Mucosa of rectum (tissue), 2 donors: ENCODE measurements at regions not wholly inside any gene's neighbourhood (a gene's known extent, or its start where the extent isn't known, plus 50 kb on each side); places are given as distances from the start of the nearest gene placed in this dataset.
"Not testable (repeated sequence)": the region's sequence is repeated elsewhere in the genome, so short reads cannot be mapped to it uniquely, and the experiment has no call there.

Experiments
- H3K27ac ChIP-seq, 2 donors: one replicate each; pipeline ENCODE4 v1.7.0; 2013; ENCODE audit warnings: inconsistent platforms in 2 of 2, low read depth in 2 of 2, low read length in 2 of 2
- H3K27me3 ChIP-seq, 2 donors: one replicate each; pipeline ENCODE4 v1.7.0; 2013; ENCODE audit warnings: low read length in 2 of 2; ENCODE audit not compliant: control insufficient read depth in 2 of 2, insufficient read depth in 2 of 2
- H3K36me3 ChIP-seq, 2 donors: one replicate each; pipeline ENCODE4 v1.7.0; 2013; ENCODE audit warnings: low read length in 2 of 2; ENCODE audit not compliant: control insufficient read depth in 2 of 2, insufficient read depth in 2 of 2
- H3K4me1 ChIP-seq, 2 donors: one replicate each; pipeline ENCODE4 v1.7.0; 2013; ENCODE audit warnings: low read length in 2 of 2, mild to moderate bottlenecking in 1 of 2; ENCODE audit not compliant: control insufficient read depth in 2 of 2, insufficient read depth in 2 of 2
- H3K4me3 ChIP-seq, 2 donors: one replicate each; pipeline ENCODE4 v1.7.0; 2013; ENCODE audit warnings: low read length in 2 of 2
- H3K9ac ChIP-seq, 2 donors: one replicate each; pipeline ENCODE4 v1.7.0; 2013; ENCODE audit warnings: low read length in 2 of 2, low read depth in 1 of 2, mild to moderate bottlenecking in 1 of 2
- H3K9me3 ChIP-seq, 2 donors: one replicate each; pipeline ENCODE4 v1.7.0; 2013; ENCODE audit warnings: low read length in 2 of 2; ENCODE audit not compliant: control insufficient read depth in 2 of 2
- donor health status: healthy.
- donor health status: Normal muscosa, but diverticular disease.

DNA sequence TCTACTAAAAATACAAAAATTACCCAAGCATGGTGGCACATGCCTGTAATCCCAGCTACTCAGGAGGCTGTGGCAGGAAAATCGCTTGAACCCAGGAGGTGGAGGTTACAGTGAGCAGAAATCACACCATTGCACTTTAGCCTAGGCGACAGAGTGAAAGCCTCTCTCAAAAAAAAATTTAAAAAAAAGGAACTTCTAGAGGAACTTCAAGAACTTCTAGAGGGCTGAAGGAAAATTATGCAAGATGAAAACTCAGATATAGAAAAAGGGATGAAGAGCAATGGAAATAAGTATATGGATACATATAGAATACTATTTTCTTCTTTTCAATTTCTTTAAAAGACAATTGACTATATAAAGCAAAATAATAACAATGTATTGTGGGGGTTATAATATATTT lies 51.2 kb upstream of the PRR5 start:
- no peaks in the 10 kb centered on the region for H3K9me3 ChIP-seq
- H3K4me3 ChIP-seq = no peak overlapping the region
- no peaks in the 10 kb centered on the region for H3K36me3 ChIP-seq
- H3K9ac ChIP-seq = no peak overlapping the region
- peaks cover 0 to 3% of the 10 kb centered on the region in 2 donors for H3K27me3 ChIP-seq
- no peak overlapping the region for H3K27ac ChIP-seq
- H3K4me1 ChIP-seq = no peaks in the 10 kb centered on the region

DNA sequence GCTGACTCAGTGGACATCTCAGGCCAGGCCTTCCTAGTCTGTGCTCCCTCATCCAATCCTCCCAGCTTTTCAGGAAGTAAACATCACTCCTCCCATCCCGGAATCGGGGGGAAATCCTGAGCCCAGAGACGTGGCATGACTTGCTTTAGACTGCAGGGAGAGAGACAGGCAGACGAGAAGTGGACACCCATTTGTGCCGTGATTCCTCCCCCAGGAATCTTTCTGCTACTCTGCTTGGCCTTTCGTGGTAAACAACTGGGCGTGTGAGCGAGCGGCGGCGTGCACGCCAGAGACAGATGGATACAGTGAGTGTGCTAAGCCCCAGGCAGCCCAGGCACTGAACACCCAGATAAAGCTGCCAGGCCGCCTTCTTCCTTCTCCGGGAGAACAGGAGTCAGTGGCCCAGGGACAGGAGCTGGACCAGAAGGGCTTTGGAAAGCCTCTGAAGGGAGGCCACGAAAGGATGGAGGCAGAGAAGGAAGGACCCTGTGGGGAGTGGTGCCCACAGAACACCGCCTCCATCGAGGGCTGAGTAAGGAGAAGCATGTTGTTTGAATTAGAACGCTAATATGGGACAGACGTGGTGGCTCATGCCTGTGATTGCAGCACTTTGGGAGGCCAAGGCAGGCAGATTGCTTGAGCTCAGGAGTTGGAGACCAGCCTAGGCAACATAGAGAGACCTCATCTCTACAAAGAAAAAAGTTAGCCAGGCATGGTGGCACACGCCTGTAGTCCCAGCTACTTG lies 53.0 kb upstream of the PRR5 start:
- H3K27ac ChIP-seq = peak overlapping the region; percentile 75 to 83
- H3K36me3 ChIP-seq = no peaks in the 10 kb centered on the region
- peaks cover 0 to 5% of the 10 kb centered on the region in 2 donors for H3K27me3 ChIP-seq
- H3K9ac ChIP-seq = peak overlapping the region in 1 of 2 donors; percentile 41
- no peaks in the 10 kb centered on the region for H3K4me1 ChIP-seq
- no peak overlapping the region for H3K4me3 ChIP-seq
- no peaks in the 10 kb centered on the region for H3K9me3 ChIP-seq

DNA sequence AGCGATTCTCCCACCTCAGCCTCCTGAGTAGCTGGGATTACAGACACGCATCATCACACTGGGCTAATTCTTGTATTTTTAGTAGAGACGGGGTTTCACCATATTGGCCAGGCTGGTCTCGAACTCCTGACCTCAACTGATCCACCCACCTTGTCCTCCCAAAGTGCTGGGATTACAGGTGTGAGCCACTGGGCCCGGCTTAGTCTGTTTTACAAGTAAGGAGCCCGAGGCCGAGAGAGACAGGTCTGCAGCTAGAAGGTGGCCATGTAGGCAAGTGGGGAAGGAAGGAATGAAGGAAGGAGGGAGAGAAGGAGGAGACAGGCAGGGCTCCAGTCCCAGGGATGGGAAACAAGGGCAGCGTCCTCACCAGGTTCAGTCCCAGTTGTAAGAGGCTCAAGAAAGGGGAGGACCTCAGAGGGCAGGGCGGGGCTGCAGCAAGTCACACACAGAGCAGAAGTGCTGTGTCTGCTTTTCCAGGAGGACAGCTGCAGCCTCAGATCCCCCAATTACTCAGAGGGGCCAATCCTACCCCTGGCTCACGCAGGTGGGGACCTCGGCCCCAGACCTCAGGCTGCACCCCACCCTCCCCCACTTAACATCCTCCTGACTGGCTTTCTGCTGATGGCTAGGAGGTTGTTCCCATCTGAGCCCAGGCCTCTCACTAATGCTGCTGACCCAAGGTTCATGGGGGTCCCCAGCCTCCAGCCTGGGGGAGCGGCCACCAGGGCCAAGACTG lies 53.8 kb upstream of the PRR5 start:
- Histone ChIP-seq H3K36me3 (no peaks in the 10 kb centered on the region), H3K27ac (peak overlapping the region; percentile 75 to 83), H3K9me3 (no peaks in the 10 kb centered on the region), H3K4me1 (no peaks in the 10 kb centered on the region), H3K27me3 (peaks cover 0 to 5% of the 10 kb centered on the region in 2 donors), H3K4me3 (no peak overlapping the region), H3K9ac (no peak overlapping the region)

DNA sequence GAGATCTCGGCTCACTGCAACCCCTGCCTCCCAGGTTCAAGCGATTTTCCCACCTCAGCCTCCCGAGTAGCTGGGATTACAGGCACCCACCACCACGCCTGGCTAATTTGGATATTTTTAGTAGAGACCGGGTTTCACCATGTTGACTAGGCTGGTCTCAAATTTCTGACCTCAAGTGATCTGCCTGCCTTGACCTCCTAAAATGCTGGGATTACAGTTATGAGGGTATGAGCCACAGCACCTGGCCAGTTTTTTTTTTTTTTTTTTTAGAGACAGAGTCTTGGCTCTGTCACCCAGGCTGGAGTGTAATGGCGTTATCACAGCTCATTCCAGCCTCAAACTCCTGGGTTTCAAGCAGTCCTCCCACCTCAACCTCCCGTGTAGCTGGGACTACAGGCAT lies 54.9 kb upstream of the PRR5 start:
- no peak overlapping the region for H3K9ac ChIP-seq
- H3K4me3 ChIP-seq = no peak overlapping the region
- no peak overlapping the region for H3K27ac ChIP-seq
- H3K36me3 ChIP-seq = no peaks in the 10 kb centered on the region
- H3K27me3 ChIP-seq = peaks cover 0 to 5% of the 10 kb centered on the region in 2 donors
- no peaks in the 10 kb centered on the region for H3K9me3 ChIP-seq
- no peaks in the 10 kb centered on the region for H3K4me1 ChIP-seq

DNA sequence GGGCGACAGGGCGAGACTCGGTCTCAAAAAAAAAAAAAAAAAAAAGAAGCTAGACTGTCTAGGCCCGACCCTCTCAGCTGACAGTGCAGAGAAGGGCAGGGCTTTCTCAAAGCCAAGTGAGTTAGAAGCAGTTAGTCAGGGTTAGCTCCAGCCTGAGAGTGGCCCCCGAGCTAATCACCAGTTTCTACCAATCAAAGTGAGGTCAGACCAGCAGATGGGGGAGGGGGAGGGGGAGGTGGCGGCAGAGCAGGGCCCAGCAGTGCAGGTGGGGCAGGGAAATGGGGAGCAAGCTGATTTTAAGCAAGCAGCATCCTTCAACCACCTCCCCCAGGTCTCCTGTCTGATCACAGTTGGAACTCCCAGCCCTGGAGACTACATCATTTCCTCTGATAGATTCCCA lies 55.3 kb upstream of the PRR5 start:
- Histone ChIP-seq H3K4me1 (no peaks in the 10 kb centered on the region), H3K9ac (no peak overlapping the region), H3K27ac (no peak overlapping the region), H3K9me3 (no peaks in the 10 kb centered on the region), H3K36me3 (no peaks in the 10 kb centered on the region), H3K4me3 (no peak overlapping the region), H3K27me3 (peaks cover 0 to 5% of the 10 kb centered on the region in 2 donors)

DNA sequence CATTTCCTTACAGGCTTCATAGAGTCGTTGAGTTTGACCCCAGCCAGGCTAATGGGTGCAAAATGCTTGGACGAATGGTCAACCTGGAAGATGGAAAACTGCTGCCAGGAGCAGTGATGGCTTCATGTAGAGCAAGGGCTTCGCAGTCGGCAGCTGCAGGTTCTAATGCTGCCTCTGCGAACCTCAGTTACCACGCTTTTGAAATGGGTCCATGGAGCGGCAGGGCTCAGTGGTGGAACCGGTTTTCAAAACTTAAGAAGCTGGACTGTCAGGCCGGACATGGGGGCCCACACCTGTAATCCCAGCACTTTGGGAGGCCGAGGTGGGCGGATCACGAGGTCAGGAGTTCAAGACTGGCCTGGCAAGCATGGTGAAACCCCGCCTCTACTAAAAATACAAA lies 55.9 kb upstream of the PRR5 start:
- Histone ChIP-seq H3K36me3 (no peaks in the 10 kb centered on the region), H3K27me3 (peaks cover 0 to 5% of the 10 kb centered on the region in 2 donors), H3K27ac (no peak overlapping the region), H3K4me1 (no peaks in the 10 kb centered on the region), H3K4me3 (no peak overlapping the region), H3K9me3 (no peaks in the 10 kb centered on the region), H3K9ac (no peak overlapping the region)

DNA sequence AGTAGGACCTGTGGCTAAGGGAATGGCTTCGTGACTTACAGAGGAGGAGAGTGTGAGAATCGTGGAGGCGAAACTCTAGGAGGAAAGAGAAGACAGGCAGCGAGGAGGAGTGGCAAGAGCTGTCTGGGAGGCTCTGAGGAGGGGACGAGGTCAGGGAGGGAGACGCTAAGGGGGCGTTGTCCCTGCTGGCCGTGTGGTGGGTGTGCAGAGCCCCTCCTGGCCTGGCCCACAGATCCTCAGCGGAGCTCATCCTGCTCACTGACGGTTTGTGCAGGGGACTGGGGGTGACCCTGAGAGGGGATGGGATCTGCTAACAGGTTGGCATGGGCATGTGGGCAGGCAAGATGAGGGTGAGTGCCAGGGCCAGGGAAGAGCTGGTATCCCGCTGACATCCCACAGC lies 56.5 kb upstream of the PRR5 start:
- peaks cover 0 to 5% of the 10 kb centered on the region in 2 donors for H3K27me3 ChIP-seq
- H3K9me3 ChIP-seq = no peaks in the 10 kb centered on the region
- no peak overlapping the region for H3K4me3 ChIP-seq
- no peak overlapping the region for H3K27ac ChIP-seq
- H3K9ac ChIP-seq = no peak overlapping the region
- no peaks in the 10 kb centered on the region for H3K4me1 ChIP-seq
- no peaks in the 10 kb centered on the region for H3K36me3 ChIP-seq

DNA sequence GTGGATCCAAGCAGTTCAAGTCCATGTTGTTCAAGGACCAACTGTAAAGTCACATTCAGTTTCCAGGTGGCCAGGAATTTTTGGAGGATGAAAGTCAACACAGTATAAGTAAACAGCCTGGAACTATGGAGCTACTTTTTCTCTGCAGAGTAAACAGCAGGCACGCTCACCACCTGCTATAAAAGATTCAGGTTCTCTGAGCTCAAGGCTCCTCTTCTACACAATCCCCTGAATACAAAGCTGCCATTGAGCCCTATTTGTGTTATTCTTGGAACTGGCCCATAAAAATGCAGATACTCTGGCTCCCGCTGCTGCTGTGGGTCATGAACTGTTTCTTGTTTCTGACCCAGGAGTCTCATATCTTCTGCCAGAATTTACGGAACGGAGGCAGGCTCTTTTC lies 56.9 kb upstream of the PRR5 start:
- Histone ChIP-seq H3K27ac (no peak overlapping the region), H3K9me3 (no peaks in the 10 kb centered on the region), H3K4me1 (no peaks in the 10 kb centered on the region), H3K36me3 (no peaks in the 10 kb centered on the region), H3K27me3 (peaks cover 0 to 5% of the 10 kb centered on the region in 2 donors), H3K9ac (no peak overlapping the region), H3K4me3 (no peak overlapping the region)

DNA sequence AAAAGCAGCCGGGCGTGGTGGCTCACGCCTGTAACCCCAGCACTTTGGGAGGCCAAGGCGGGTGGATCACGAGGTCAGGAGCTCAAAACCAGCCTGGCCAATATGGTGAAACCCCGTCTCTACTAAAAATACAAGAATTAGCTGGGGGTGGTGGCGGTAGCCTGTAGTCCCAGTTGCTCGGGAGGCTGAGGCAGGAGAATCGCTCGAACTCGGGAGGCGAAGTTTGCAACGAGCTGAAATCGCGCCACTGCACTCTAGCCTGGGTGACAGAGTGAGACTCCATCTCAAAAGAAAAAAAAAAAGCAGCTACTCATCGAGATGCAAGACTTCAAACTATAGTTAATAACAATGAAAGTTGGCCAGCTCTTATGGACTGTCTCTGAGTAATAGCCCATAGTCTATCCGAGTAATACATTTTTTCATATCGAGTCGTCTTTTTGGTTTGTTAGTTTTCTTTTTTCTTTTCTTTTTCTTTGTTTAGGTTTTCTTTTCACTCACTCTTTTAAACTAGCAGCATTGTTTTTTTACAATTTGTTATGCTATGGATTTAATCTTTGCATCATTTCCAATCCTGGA lies 58.4 kb upstream of the PRR5 start:
- not testable (repeated sequence) for H3K27me3 ChIP-seq, H3K4me1 ChIP-seq, H3K9ac ChIP-seq, H3K36me3 ChIP-seq, H3K9me3 ChIP-seq, H3K27ac ChIP-seq, H3K4me3 ChIP-seq

DNA sequence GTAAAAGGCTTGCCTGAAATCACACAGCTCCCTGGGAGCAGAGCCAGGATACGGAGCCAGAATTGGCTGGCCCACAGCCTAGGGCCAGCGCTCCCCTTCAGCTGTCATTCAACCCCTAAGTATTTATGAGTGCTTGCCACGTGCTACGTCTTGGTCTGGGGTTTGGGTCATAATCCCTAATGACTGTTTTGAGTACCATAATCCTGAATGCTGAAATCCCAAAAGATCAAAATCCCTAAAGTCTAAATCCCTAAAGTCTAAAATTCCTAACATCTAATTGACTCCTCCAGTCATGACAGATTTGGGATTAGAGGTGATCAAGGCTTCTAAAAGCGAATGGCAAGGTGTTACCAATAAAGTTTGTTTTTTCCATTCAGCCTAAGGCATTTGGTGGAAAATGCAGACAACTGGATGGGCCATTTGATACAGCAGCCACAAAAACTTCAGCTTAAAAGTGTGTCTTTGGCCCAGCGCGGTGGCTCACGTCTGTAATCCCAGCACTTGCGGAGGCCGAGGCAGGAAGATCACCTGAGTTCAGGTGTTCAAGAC lies 59.8 kb upstream of the PRR5 start:
- no peaks in the 10 kb centered on the region for H3K9me3 ChIP-seq
- no peak overlapping the region for H3K9ac ChIP-seq
- peaks cover 0 to 2% of the 10 kb centered on the region in 2 donors for H3K27me3 ChIP-seq
- H3K27ac ChIP-seq = no peak overlapping the region
- H3K4me1 ChIP-seq = no peaks in the 10 kb centered on the region
- no peaks in the 10 kb centered on the region for H3K36me3 ChIP-seq
- H3K4me3 ChIP-seq = no peak overlapping the region
